HG03571 (cell line): ENCODE measurements at regions not wholly inside any gene's neighbourhood (a gene's known extent, or its start where the extent isn't known, plus 50 kb on each side); places are given as distances from the start of the nearest gene placed in this dataset.

ENCODE experiments used
- ATAC-seq: cut with Tn5 transposase; IDR thresholded peaks from one replicate; pipeline ENCODE4 v1.9.1; 2021; ENCODE audit not compliant: unreplicated experiment

DNA sequence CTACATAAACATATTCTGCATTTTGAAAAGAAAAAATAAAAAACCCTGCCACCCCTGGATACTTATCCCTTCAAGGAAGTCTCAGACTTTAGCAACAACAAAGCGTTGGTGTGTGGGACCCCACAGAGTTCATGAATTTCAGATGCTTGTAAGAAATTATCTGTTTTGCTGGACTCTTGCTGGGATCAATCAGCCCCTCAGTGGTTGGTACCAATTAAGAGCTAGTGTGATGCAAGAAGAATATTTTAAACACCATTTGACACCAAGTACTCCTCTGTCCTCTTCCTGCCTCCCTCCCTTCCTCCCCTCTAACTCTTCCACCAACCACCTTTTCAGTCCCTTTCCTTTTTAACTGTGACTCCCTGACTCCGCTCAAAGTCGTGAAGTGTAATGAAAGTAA, 51.5 kb downstream of the SST start:
- ATAC-seq: no peak

DNA sequence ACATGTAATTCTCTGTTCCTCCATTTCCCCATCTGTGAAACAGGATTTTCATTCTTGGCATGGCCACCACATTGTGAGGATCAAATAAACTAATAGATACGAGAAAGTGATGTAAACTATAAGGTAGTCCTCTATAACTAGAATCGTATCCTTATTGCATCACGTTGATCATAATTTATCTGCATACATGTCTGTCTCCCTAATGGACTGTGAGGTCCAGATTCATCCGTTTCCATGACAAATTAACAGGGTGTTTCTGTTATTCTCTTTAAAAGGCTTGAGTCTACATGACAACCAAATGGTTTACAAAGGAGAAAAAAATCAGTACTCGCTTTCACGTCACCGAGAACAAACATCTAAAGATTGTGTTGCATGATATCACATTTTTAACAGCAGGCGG, 53.0 kb downstream of the SST start:
- ATAC-seq: no peak

DNA sequence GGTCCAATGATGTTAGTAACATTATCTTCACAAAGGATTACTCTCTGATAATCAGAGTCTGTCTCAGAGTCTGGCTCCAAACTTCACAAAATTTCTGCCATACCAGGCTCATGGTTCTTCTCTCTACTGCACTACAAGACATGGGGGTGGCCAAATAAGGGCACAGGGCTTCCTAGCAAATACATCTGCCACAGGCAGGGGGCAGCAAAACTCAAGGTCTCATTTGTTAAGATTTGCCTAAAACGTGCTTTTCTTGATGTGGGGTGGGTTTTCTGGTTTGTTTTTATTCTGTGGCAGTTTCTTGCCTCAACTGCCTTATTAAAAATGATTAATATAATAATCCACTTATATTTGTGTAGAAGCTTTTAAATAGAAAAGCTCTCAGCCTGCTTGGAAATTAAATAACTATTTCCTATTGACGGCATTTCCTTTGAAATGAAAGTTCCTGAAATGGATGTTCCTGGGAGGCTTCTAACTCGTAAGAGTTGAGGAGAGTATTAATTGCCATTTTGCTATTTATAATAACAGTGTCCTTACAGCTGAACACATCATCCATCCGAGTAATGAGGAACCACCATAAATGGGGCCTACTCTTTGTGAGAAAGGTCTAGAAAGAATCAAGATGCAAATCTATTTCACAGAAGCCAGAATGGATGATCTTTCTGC, 53.8 kb downstream of the SST start:
- peak; percentile 62 for ATAC-seq

DNA sequence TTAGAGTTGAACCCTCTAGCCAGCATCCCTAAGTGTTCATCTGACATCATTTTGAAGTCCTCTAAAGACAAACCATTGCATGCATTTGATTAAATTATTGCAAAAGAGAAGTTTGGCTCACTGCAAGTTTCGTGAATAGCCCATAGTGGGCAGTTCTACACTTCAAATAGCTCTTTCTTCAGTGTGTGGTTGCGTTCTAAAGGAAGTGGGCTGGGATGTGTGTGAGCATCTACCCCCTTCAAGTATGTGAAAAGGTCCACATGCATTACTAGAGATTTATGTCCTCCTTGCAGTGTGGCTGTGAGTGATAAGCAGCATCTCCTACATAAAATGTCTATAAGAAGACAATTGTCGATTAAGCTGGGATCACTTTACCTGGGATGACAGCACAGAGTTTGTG, 54.6 kb downstream of the SST start:
- ATAC-seq: no peak

DNA sequence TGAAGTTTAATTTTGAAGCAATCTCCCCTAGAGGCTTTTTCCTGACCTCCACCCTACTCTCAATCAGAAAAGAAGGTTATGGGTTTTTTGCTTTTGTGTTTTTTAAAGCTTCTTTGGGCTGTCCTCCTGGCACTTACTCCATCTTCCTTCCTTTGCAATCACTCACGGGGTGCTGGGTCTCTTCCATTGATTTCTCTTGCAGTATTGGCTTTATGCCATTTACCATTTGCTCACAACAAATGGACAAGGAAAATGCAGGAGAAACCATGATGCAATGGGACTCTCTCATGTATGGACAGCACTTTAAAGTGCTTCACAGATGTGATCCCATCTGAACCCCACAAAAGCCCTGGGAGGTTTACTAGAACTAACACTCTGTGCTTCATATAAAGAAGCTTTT, 57.5 kb downstream of the SST start:
- no peak for ATAC-seq

DNA sequence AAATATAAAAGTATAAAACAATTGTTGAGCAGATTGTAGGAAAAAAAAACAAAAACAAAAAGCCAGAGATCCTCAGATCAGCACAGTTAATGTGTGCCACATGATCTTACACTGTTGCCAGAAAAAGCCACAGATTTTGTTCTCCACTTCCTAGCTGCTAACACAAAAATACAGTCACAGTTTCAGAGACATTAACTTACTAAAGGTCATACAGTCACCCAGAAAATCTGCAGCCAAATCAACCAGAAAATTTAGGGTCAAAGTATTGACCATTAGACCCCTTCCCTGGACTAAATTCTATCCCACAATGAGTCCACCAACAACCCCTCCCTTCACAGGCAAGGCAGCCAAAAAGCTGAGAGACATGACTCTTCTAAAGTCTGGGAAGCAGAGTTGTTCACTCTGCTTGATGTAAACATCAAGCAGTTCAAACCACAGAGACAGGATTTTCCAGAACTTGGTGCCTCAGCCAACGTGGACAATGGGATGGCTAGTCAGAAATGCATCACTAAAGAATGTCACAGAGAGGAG, 59.1 kb downstream of the SST start:
- no peak for ATAC-seq

DNA sequence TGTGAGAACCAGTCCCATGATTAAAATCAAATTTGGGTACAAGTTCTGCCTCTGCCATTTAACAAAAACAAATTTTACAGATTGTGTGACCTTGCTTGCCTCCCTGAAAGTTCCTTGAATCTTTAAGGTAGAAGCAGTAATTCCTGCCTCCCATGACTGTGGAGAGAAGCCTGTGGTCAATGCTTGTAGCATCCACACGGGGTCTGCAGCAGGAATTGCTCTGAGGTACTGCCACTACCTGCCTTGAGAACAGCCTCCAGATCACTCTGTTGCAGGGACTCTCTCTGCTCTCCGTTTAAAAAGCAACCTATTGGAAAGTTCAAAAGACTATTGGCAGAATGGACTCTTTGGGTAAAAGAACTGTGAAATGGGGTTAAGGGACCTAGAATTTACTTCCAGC, 75.9 kb downstream of the SST start:
- no peak for ATAC-seq

DNA sequence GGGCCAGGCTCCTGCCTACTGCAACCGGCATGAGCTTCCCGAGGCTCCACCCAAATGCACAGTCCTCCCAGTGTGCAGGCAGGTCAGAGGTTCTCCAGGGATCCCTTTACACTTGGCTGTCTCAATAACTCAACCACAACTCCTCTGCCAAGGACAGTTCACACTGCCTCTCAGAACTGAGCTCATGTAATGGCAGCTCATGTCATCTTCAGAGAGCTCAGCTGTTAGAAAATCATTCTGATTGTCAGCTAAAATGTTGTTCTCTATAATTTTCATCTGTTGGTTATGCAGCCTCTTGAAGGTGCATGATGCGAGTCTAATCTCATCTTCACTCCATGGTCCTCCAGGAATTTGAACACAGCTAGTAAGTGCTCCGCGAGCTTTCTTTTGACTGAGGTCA, 76.7 kb downstream of the SST start:
- no peak for ATAC-seq

DNA sequence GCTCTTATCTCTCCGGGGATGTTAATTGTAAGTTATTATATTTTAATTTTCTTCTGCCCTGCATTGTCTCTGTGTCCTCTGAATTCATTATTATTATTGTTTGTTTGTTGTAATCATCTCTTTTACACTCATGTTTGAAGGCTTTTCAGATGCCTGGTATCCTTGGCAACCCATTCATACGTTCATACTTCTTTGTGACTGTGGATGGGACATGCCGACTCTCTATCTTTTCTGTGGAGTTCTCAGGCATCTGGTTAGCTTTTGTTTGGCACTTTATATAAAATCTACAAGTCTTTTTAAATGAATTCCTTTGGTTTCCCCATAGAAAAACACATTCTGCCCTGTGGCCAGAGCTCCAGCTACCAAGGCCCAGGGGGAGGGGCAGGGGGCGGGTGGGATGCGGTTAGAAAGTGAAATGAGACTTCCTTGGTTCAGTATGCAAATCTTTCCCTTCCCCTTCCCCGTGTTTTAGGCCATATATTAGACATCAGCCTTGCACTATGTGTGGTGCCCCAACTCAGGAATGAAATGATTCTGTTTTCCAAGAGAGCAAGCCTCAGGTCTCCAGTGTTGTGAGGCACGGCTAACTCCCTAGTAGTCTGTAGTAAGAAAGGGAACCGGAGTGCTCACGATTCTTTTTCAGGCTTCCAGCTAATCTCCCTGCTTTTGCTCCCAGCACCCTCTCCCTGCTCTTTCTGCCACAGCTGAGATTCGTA, 79.2 kb downstream of the SST start:
- ATAC-seq: no peak

DNA sequence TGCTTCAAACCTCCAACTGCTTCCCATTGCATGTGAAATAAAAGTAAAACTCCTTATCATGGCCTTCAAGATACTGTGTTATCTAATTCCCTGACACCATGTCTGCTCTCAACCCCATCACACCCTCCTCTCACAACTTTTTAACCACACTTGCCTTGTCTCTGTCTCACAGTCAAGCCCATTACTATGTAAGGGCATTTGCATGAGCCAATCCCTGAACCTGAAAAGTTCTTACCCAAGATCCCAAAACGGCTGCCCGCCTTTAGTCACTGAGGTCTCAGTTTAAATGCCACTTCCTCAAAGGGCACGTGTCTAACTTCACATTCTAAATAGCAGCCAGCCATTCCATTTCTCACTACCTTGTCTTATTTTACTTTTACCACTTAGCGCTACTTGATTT, 83.1 kb downstream of the SST start:
- no peak for ATAC-seq

DNA sequence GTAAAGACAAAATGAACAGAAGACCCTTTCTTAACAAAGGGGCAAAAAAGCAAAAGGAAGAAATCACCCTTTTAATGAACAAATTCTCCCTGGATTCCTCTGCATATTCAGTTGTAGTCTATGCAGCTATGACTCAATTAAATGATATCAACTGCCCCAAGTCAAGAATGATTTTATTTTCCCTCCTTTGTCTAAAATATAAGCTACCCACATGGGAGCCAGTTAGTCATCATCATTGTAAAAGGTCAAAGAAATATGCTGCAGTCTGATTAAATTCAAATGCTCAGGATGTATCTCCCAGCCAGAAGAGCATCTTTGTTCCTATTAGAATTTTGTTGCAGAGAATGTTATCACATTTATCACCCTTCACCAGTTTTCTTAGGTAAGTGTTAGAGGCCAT, 84.0 kb downstream of the SST start:
- no peak for ATAC-seq

DNA sequence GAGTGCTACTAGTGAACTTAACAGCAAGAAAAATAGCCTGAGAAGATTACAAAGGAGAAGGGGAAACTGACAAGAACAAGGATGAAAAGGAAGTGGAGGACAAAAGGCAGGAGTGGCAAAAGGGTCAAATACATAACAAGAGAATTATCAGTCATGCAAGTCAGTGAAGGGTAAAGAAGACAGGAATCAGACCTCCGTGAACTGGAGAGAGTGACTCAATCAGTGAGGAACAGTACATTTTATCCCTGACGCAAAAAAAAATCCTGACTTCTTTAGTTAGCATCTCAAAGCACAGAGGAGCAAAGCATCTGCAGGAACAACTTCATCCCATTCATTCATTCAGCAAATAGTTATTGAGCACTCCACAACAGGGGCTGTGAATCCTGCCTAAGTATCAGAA, 97.8 kb downstream of the SST start:
- ATAC-seq: no peak

DNA sequence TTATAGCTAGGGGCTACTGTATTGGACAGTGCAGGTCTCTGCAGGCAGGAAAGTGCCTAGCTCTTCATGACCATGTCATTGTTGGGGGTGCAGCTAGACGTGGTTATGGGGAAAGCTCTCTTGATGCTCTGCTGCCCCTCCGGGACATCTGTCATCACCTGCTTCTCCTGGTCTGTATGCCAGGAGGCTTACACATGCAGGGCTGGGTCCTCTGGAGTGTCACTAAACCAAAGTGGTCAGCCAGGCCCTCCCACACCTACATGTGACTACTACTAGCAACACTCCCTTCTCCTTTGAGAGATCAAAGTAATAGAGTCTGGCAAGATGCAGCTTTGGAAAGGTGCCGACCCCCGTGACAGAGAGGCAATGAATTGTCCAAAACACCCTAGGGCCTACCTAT, 98.5 kb downstream of the SST start:
- no peak for ATAC-seq

DNA sequence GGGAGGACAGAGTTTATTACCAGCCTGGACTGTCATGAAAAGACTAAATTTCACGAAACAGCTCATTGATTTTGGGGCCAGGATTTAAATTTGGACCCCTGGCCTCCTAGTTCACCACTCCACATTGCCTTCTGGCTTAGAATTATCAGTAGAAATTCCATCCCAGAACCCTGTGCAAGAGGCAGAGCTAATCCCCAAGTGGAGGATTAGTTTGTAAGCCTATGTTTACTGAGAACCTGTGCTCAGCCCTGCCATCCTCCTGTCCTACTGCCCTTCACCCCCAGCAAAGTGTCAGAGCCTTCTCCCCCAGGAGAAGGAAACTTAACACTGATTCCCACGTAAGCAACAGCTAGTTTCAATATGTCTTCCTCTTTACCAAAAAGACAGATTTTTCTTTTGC, 99.4 kb downstream of the SST start:
- no peak for ATAC-seq

DNA sequence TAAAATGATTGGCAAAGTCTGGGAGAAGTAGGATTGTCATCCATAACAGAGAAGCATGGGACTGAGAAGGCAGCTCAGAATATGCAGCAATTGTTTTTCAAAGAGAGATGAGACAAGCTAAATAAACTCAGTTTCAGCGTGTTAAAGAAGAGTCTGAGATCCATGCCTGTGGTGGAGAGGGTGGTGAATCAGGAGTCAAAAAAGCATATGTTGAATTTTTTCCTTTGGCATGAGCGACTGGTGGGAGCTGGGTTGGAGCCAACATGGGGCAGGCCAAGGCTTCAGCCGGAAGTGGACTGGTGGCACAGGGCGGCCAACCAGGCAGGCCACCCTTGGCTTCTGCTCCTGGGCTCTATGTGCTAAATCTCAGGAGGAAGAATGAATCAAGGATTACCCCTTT, 102.0 kb downstream of the SST start:
- ATAC-seq: no peak

DNA sequence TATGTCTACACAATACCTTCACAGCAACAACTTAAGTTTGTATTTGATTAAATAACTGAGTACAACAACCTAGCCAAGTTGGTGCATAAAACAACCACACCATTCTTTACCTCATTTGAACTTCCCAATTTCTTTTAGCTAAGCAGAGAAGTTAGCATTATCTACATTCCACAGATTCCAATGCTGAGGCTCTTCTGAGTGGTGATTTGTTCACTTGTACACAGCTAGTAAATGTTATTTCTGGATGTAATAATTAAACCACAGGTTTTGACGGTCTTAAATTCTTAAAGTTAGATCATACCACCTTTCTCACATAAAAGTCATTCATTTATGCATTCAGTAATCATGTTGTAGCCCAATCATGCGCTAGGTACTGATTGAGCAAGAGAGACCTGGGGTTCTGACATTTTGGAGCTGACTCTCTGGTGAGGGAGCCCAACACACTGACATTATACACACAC, 102.5 kb downstream of the SST start:
- ATAC-seq: no peak

DNA sequence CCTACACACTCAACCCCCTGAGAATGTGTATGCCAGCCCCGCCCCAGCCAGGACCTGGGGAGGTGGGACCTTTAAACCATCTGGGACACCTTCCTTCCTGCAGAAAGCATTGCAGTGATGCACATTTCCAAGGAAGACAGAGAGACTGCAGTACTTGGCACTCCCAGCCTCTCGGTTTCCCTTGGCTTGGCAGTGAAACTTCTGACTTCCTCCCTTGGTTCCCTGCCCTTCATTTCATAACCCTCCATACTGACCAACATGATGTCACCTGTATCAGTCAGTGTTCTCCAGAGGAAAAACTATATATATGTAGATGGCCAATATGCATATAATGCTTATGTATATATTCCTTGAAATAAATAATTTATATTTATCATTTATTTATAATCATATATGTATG, 103.2 kb downstream of the SST start:
- ATAC-seq: no peak

DNA sequence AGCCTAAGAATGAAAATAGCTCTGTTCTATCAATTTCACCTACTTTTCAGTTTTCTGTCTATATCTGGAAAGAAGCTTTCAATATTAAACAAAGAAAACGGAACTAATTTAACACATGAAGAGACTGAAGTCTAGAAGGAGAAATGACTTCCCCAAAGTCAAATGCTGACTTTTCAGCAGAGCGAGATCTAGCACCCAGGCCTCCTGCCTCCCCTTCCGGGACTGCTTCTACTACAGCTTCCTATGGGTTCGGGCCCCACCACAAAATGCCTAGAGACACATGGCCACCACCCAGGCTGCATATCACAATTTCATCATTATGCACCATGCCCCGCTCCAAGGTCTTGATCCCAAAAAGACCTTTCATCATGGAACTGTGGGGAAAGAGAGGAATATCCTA, 104.5 kb downstream of the SST start:
- ATAC-seq: no peak

DNA sequence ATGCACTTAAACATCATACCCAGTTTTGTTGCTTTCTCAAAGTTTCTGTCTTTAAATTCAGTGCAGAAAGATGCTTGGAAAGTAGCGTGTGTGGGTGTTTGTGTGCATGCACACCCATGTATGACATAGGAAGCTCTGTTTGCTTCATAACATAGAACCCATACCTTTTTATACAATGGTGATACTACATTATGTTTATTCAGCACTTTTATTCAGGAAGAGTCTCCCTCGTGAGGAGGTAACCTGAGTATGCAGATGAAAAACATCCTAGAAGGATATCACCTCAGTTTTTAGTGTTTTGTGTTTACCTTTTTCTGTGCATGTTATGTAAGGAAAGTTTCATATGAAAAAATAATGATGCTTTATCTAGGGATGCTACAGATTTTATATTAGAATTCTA, 111.2 kb downstream of the SST start:
- no peak for ATAC-seq

DNA sequence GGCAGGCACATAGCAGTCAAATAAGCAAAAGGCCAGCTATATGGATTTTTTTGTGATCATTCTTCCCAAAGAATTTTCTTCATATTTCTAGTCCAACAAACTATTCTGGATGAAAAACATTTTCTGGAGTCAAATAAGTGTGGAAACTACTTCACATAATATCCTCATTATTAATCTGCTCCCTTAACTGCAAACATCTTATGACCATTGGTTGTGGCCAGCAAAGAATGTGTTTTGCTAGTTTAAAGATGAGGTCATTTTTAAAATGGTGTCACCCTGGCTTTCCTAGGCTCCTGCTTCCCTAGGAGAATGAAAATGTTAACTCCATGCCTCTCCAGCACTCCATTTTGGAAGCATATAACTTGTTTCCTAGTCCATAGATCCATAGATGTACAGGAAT, 118.8 kb downstream of the SST start:
- ATAC-seq: no peak

DNA sequence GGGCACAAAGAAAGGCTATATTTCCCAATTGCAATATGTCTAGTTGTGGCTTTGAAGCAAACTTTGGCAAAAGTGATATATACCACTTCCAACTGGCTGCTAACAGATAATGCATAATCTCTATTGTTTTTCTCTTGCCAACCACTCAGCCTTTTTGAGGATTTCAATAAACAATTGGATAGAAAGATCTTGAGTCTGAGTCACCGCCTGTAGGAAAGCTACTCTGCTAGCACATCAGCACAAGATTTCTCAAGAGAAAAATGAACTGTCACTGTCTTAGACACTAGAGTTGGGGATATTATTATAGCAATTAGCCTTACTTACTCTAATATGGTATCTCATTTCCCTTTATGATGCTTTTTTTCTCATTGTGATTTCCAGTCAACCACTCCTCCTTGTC, 119.7 kb downstream of the SST start:
- ATAC-seq: no peak

DNA sequence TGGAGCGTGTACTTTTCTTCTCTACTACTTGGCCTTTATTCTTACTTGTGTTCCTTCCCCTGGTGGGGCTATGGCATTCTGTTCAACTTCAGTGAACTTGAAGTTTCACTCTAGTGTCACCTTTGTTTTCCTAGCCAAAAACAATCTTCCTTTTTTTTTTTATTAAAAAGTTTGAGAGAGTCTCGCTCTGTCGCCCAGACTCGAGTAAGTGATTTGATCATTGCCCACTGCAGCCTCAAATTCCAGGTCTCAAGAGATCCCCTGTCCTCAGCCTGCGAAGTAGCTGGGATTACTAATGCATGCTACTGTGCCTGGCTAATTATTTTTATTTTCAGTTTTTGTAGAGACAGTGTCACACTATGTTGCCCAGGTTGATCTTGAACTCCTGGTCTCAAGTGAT, 124.8 kb downstream of the SST start:
- ATAC-seq: no peak

DNA sequence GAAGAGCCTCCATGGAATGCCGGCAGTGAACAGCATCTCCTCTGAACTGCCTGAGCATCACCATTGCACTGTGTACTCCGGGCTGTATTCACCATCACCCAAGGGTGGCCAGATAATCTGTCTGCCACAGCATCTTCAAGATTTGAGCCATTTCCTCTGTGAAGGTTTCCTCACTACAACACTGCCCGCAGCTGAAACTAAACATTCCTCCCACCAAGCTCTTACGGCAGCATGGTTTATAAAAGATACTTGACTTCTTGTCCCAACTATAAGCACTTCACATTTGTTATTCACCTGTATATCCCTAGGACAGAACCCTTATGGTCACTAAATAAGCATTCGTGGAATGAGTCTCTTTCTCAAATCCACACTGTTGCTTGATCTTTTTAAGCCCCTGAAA, 125.9 kb downstream of the SST start:
- no peak for ATAC-seq
